OCI-LY7 (cell line): ENCODE measurements at regions not wholly inside any gene's neighbourhood (a gene's known extent, or its start where the extent isn't known, plus 50 kb on each side); places are given as distances from the start of the nearest gene placed in this dataset.

Source experiments
- BruUV-seq: library from RNA; stranded (reverse); fragments of 400-500 nt; replicated peaks from 2 replicates; lab custom pipeline; 2021; lab: Mats Ljungman, UMichigan
- CTCF ChIA-PET: fragments of 300-600 bp; sonication (Branson Sonifier 250); formaldehyde crosslinking; loops from one replicate; lab custom pipeline; 2022; ENCODE audit warnings: antibody characterized with exemption; ENCODE audit not compliant: unreplicated experiment; lab: Charles Lee
- POLR2A ChIA-PET: fragments of 300-600 bp; sonication (Branson Sonifier 250); formaldehyde crosslinking; loops from one replicate; lab custom pipeline; 2022; ENCODE audit warnings: antibody characterized with exemption; lab: Charles Lee
- DNase-seq: peaks from one replicate; pipeline ENCODE4 v3.0.0-alpha.2; 2015; ENCODE audit warnings: low spot score
- H2AFZ ChIP-seq: fragments of 200-600 bp; sonication (generic), shearing (Covaris generic); 2 replicates; pipeline ENCODE4 v1.6.1; 2014; ENCODE audit warnings: mild to moderate bottlenecking, antibody characterized with exemption, low read length, moderate library complexity
- H3K27ac ChIP-seq: fragments of 200-600 bp; sonication (generic); 2 replicates; pipeline ENCODE4 v1.5.1; 2014; ENCODE audit warnings: mixed run types, low read depth, mild to moderate bottlenecking, moderate library complexity, low read length, inconsistent platforms; ENCODE audit not compliant: poor library complexity, severe bottlenecking
- H3K36me3 ChIP-seq: fragments of 200-600 bp; sonication (generic); 2 replicates; pipeline ENCODE4 v1.6.1; 2014; ENCODE audit warnings: mild to moderate bottlenecking, antibody characterized with exemption, low read length, moderate library complexity, mixed read lengths; ENCODE audit not compliant: insufficient read depth
- H3K4me1 ChIP-seq: fragments of 200-600 bp; sonication (generic); 2 replicates; pipeline ENCODE4 v1.5.1; 2014; ENCODE audit warnings: mild to moderate bottlenecking, low read length; ENCODE audit not compliant: insufficient read depth, poor library complexity, severe bottlenecking
- H3K4me2 ChIP-seq: fragments of 200-600 bp; sonication (generic); 2 replicates; pipeline ENCODE4 v1.6.1; 2014; ENCODE audit warnings: mild to moderate bottlenecking, low read length
- H3K4me3 ChIP-seq: fragments of 200-600 bp; sonication (generic); 2 replicates; pipeline ENCODE4 v1.5.1; 2014; ENCODE audit warnings: mild to moderate bottlenecking, low read depth, low read length; ENCODE audit not compliant: poor library complexity, severe bottlenecking
- H3K79me2 ChIP-seq: fragments of 200-600 bp; sonication (generic); 2 replicates; pipeline ENCODE4 v1.6.1; 2016; ENCODE audit warnings: low read depth, mild to moderate bottlenecking, low read length, moderate library complexity, mixed read lengths; ENCODE audit not compliant: insufficient read depth
- H3K9me2 ChIP-seq: fragments of 200-600 bp; sonication (generic); 2 replicates; pipeline ENCODE4 v1.6.1; 2016; ENCODE audit warnings: mild to moderate bottlenecking, low read length, mixed read lengths; ENCODE audit not compliant: insufficient read depth
- H3K9me3 ChIP-seq: fragments of 200-600 bp; sonication (generic); 2 replicates; pipeline ENCODE4 v1.6.1; 2014; ENCODE audit warnings: mild to moderate bottlenecking, mixed run types, low read length, mixed read lengths
- H4K20me1 ChIP-seq: fragments of 200-600 bp; sonication (generic); 2 replicates; pipeline ENCODE4 v1.6.1; 2014; ENCODE audit warnings: mild to moderate bottlenecking, antibody characterized with exemption, low read length, moderate library complexity, mixed read lengths; ENCODE audit not compliant: insufficient read depth
- EZH2phosphoT487 ChIP-seq: fragments of 200-600 bp; sonication (generic); IDR thresholded peaks from 2 replicates; pipeline ENCODE4 v1.6.1; 2018; ENCODE audit warnings: low read depth, borderline replicate concordance, mild to moderate bottlenecking, mixed run types, antibody characterized with exemption, low read length, moderate library complexity, mixed read lengths
- intact Hi-C: fragments of 100-400 bp; cut with micrococcal nuclease; formaldehyde crosslinking; loops from one replicate; pipeline ENCODE4 v1.10.0; 2022; ENCODE audit not compliant: unreplicated experiment
- TF ChIP-seq, protein P1 (sequence below): fragments of 200-600 bp; sonication (generic); conservative IDR thresholded peaks from 2 replicates; pipeline ENCODE4 v1.5.1; 2014; ENCODE audit warnings: mild to moderate bottlenecking, antibody characterized with exemption, low read length, moderate library complexity, mixed read lengths

DNA sequence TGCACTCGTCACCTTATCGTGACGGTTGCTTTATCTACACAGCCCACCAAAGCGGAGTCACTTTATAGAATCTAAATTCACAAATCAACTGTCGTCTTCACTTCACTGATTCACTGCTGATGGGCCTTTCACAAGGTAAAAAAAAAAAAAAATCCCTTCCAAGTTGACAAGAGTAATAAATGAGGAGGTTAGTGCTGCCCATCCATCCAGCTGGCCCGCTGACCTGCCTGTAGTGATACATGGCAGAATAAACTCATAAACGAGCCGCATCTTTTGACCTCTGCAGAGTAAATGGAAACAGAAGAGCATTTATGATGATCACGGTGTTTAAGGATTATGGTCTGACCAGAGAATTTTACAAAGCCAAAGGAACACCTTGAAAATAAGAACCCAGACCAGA, 227.3 kb upstream of the IRX5 start:
- CTCF ChIA-PET = no interaction called here
- no peaks in the 10 kb centered on the region for H3K9me3 ChIP-seq
- DNase-seq = no peak
- H3K36me3 ChIP-seq = no peaks in the 10 kb centered on the region
- no peaks in the 10 kb centered on the region for H3K79me2 ChIP-seq
- no TSS peak for BruUV-seq
- no peak overlapping the region for H2AFZ ChIP-seq
- POLR2A ChIA-PET = interaction anchor here (0.7 kb wide), 1 partner anchor 599 kb away, joined by 3 read pairs; no protein-coding TSS in a partner anchor
- no peaks in the 10 kb centered on the region for H4K20me1 ChIP-seq
- H3K4me3 ChIP-seq = no peak overlapping the region
- H3K4me1 ChIP-seq = no peaks in the 10 kb centered on the region
- TF ChIP-seq EZH2phosphoT487 = no peak
- intact Hi-C loops = no loop called here
- no peak overlapping the region for H3K27ac ChIP-seq
- H3K4me2 ChIP-seq = no peak overlapping the region
- no peaks in the 10 kb centered on the region for H3K9me2 ChIP-seq

DNA sequence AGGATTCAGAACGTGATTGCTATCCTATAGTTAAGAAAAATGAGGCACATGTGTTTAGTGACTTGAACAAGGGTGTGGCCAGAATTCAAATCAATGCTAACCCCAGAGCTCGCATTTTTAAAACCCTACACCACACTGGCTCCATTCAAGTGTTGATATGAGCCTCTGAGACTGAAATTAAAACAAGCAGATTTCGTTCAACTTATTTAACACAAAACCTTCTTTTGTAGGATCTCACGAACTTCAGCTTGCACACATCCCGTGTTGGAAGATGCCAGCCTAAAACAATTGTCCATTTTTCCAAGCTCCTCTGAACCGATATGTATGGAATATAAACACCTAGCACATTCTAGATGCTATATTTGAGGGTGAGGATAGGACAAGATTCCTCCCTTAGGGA, 231.0 kb upstream of the IRX5 start:
- H3K79me2 ChIP-seq = no peaks in the 10 kb centered on the region
- no peak overlapping the region for H3K4me3 ChIP-seq
- no peaks in the 10 kb centered on the region for H3K9me3 ChIP-seq
- DNase-seq = no peak
- TF ChIP-seq EZH2phosphoT487 = no peak
- TF ChIP-seq, protein P1, sequence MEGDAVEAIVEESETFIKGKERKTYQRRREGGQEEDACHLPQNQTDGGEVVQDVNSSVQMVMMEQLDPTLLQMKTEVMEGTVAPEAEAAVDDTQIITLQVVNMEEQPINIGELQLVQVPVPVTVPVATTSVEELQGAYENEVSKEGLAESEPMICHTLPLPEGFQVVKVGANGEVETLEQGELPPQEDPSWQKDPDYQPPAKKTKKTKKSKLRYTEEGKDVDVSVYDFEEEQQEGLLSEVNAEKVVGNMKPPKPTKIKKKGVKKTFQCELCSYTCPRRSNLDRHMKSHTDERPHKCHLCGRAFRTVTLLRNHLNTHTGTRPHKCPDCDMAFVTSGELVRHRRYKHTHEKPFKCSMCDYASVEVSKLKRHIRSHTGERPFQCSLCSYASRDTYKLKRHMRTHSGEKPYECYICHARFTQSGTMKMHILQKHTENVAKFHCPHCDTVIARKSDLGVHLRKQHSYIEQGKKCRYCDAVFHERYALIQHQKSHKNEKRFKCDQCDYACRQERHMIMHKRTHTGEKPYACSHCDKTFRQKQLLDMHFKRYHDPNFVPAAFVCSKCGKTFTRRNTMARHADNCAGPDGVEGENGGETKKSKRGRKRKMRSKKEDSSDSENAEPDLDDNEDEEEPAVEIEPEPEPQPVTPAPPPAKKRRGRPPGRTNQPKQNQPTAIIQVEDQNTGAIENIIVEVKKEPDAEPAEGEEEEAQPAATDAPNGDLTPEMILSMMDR = no peak
- H3K9me2 ChIP-seq = no peaks in the 10 kb centered on the region
- intact Hi-C loops = no loop called here
- H3K27ac ChIP-seq = no peak overlapping the region
- ChIA-PET POLR2A (interaction anchor here (0.5 to 1.0 kb wide), 2 partner anchors 10 to 299 kb away, joined by 3 to 5 read pairs; no protein-coding TSS in a partner anchor), CTCF (no interaction called here)
- no peak overlapping the region for H2AFZ ChIP-seq
- no peak overlapping the region for H3K4me2 ChIP-seq
- no peaks in the 10 kb centered on the region for H4K20me1 ChIP-seq
- no peaks in the 10 kb centered on the region for H3K36me3 ChIP-seq
- H3K4me1 ChIP-seq = no peaks in the 10 kb centered on the region
- BruUV-seq = no TSS peak

- H3K4me3 ChIP-seq = no peak overlapping the region
- intact Hi-C loops = no loop called here
- BruUV-seq = no TSS peak
- no peaks in the 10 kb centered on the region for H3K9me3 ChIP-seq
- DNase-seq = no peak
- H2AFZ ChIP-seq = no peak overlapping the region
- CTCF ChIA-PET = no interaction called here
- H3K4me2 ChIP-seq = no peak overlapping the region
- no peaks in the 10 kb centered on the region for H3K79me2 ChIP-seq
- H4K20me1 ChIP-seq = no peaks in the 10 kb centered on the region
- no peaks in the 10 kb centered on the region for H3K36me3 ChIP-seq
- TF ChIP-seq, protein P1 = no peak
- no peak for TF ChIP-seq EZH2phosphoT487
- no peak overlapping the region for H3K27ac ChIP-seq
- H3K9me2 ChIP-seq = no peaks in the 10 kb centered on the region
- H3K4me1 ChIP-seq = no peaks in the 10 kb centered on the region
- POLR2A ChIA-PET = no interaction called here
Measured at GRCh38 chr16:54697677-54698076, 233.0 kb upstream of the IRX5 start.
